Left lung (tissue), 4 donors: ENCODE measurements at regions not wholly inside any gene's neighbourhood (a gene's known extent, or its start where the extent isn't known, plus 50 kb on each side); places are given as distances from the start of the nearest gene placed in this dataset.

Experiments
- ATAC-seq: fragments of 200-7000 bp; cut with Tn5 transposase; one replicate; pipeline ENCODE4 v1.9.1; 2020; ENCODE audit warnings: moderate library complexity
- DNase-seq, 4 donors: peaks; one replicate each; pipeline ENCODE4 v3.0.0-alpha.2; 2013 to 2020
- H3K27ac ChIP-seq, 2 donors: fragments of 200-600 bp; sonication (generic) in 1 of 2; one replicate each; pipeline versions ENCODE4 v1.5.0 to v1.8.0; 2020 to 2021
- H3K27me3 ChIP-seq, 2 donors: fragments of 200-600 bp; sonication (generic) in 1 of 2; one replicate each; pipeline versions ENCODE4 v1.5.0 to v1.8.0; 2020 to 2021
- H3K36me3 ChIP-seq, 2 donors: fragments of 200-600 bp; sonication (generic) in 1 of 2; one replicate each; pipeline versions ENCODE4 v1.5.0 to v1.8.0; 2020 to 2021
- H3K4me1 ChIP-seq, 2 donors: fragments of 200-600 bp; one replicate each; pipeline ENCODE4 v1.8.0; 2021
- H3K4me3 ChIP-seq, 2 donors: fragments of 200-600 bp; sonication (generic) in 1 of 2; one replicate each; pipeline versions ENCODE4 v1.5.0 to v1.8.0; 2020 to 2021; ENCODE audit warnings: mild to moderate bottlenecking in 1 of 2
- H3K9me3 ChIP-seq, 2 donors: fragments of 200-600 bp; sonication (generic) in 1 of 2; one replicate each; pipeline versions ENCODE4 v1.5.0 to v1.8.0; 2020 to 2021
- intact Hi-C, 2 donors: fragments of 100-400 bp; cut with DNase I; formaldehyde crosslinking; loops; one replicate each; pipeline versions ENCODE4 v1.11.2 to v1.14.2; 2022
- TF ChIP-seq, protein P1 (sequence below), 2 donors: fragments of 200-600 bp; sonication (generic) in 1 of 2; IDR thresholded peaks; one replicate each; pipeline versions ENCODE4 v1.5.0 to v1.8.0; 2021; ENCODE audit warnings: antibody characterized with exemption in 2 of 2
- donor health status: DM: no; HTN: yes; CAD: no.
- donor health status: DM: no; HTN: no; CAD: no.

DNA sequence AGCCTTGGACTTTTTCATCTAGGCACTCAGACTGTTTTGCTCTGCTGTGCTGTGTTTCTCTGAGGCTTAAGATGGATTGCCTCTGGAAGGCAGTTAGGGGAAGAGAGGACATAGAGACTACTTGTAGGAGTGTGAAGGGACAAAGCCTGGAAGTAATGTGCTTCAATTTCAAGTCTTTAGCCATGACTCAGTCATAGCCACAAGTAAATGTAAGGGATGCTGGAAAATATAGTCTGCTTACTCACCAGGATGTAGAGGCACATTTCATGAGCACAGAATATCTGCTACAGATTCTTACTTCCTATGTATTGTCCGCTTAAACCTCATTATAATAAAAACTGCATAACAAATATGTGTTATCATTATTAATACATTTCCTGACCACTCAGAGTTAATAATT is 794.3 kb upstream of the NOVA1 start:
- Histone ChIP-seq H3K4me3 (no peak overlapping the region), H3K27ac (no peak overlapping the region), H3K9me3 (no peaks in the 10 kb centered on the region), H3K27me3 (no peaks in the 10 kb centered on the region), H3K4me1 (no peaks in the 10 kb centered on the region), H3K36me3 (no peaks in the 10 kb centered on the region)
- intact Hi-C loops = no loop called here
- DNase-seq = no peak
- TF ChIP-seq, protein P1, sequence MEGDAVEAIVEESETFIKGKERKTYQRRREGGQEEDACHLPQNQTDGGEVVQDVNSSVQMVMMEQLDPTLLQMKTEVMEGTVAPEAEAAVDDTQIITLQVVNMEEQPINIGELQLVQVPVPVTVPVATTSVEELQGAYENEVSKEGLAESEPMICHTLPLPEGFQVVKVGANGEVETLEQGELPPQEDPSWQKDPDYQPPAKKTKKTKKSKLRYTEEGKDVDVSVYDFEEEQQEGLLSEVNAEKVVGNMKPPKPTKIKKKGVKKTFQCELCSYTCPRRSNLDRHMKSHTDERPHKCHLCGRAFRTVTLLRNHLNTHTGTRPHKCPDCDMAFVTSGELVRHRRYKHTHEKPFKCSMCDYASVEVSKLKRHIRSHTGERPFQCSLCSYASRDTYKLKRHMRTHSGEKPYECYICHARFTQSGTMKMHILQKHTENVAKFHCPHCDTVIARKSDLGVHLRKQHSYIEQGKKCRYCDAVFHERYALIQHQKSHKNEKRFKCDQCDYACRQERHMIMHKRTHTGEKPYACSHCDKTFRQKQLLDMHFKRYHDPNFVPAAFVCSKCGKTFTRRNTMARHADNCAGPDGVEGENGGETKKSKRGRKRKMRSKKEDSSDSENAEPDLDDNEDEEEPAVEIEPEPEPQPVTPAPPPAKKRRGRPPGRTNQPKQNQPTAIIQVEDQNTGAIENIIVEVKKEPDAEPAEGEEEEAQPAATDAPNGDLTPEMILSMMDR (IDR thresholded peaks at IDR 0.05) = no peak
- no peak for ATAC-seq

DNA sequence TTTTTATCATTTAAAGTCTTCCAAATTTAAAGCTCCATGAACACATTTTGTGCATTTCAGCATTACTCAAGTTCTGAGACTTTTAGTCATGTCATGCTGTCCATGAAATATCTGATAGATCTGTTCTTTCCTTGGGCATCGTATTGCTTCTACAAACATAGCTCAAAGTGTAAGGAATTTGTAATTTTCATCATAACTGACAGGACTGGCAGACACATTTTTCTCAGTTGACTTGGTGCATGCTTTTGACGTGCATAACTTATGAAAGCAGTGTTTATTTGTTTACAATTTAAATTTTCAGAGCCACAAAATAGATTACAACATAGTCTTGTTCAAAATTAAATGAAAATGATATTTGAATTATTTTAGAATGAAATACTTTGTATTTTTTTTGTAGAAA is 812.1 kb upstream of the NOVA1 start:
- H3K27ac ChIP-seq = no peak overlapping the region
- ATAC-seq (no peak), DNase-seq (no peak)
- no peak overlapping the region for H3K4me3 ChIP-seq
- intact Hi-C loops = no loop called here
- no peaks in the 10 kb centered on the region for H3K4me1 ChIP-seq
- H3K9me3 ChIP-seq = no peaks in the 10 kb centered on the region
- TF ChIP-seq, protein P1 (IDR thresholded peaks at IDR 0.05) = no peak
- no peaks in the 10 kb centered on the region for H3K27me3 ChIP-seq
- H3K36me3 ChIP-seq = no peaks in the 10 kb centered on the region

DNA sequence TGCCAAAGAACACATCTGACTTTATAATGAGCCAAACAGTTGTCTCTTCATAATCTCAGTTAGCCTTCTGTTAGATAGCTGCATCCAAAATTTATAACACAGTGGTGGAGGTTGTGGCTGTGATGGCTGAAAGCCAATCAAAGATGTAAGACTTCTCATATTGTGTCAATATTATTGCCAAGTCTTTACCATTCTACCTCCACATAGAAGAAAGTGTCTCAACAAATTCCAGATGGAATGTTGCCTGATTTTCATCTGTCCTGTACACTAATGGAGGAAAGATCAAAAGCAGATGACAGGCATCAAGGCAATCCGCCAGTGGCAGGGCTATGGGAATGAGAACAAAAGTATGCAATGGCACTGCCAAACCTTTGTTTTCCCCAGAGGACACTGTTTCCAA is 813.1 kb upstream of the NOVA1 start:
- ATAC-seq = no peak
- Histone ChIP-seq H3K4me1 (no peaks in the 10 kb centered on the region), H3K4me3 (no peak overlapping the region), H3K36me3 (no peaks in the 10 kb centered on the region), H3K27me3 (no peaks in the 10 kb centered on the region), H3K27ac (no peak overlapping the region), H3K9me3 (no peaks in the 10 kb centered on the region)
- DNase-seq = no peak
- TF ChIP-seq, protein P1 (IDR thresholded peaks at IDR 0.05) = no peak
- intact Hi-C loops = no loop called here

DNA sequence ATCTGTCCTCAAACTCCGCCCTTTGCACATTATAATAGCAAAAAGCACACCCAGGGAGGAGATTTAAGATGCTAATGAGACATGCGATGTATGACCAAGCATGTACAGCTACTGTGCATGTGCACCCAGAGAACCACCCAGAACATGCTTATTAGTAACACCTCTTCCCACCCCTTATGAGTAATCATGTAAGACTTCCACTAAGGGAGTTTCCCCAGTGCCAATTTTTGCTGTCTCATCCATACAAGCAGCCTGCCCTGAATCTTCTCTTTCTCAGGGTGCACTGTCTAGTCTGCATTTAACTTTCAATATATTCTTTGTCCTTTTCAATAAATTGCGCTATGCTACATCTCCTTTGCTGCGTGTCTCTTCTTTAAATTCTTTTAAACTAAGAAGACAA is 830.0 kb upstream of the NOVA1 start:
- TF ChIP-seq, protein P1 (IDR thresholded peaks at IDR 0.05) = no peak
- DNase-seq (no peak), ATAC-seq (no peak)
- Histone ChIP-seq H3K27ac (no peak overlapping the region), H3K9me3 (no peaks in the 10 kb centered on the region), H3K36me3 (no peaks in the 10 kb centered on the region), H3K4me3 (no peak overlapping the region), H3K4me1 (no peaks in the 10 kb centered on the region), H3K27me3 (no peaks in the 10 kb centered on the region)
- intact Hi-C loops = no loop called here

DNA sequence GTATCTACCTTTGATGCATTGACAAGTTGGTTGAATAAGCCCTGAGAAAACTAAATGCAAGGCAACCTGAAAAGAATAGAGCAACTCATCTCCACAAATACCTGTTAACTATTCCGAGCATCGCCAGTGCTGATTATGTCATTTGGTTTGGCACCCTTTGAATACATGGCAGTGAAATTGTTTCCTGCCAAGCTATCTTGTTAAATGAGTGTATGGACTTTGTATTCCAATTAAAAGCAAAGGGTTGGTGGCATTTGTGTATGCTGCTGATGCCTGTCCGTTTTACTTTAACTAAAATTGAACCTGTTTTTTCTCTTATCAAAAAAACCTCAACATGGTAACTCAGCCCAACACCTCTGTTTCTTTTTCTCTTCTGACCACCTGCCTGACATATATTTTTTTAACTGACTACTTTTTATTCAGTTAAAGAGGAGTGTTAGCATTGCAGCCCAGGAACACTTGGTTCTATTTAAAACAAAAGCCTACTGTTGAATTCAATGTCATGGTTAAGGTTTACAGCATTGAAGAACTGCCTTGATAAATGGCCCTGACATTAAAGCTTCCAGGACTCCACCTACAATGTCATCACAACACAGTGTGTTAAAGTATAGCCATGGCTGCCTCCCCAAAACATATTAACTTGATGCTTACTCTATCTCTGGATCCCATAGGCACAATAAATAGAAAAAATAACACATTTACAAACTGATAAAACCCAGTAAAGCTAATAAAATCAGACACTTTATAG is 838.3 kb upstream of the NOVA1 start:
- H3K27me3 ChIP-seq = no peaks in the 10 kb centered on the region
- H3K4me3 ChIP-seq = no peak overlapping the region
- ATAC-seq = no peak
- no peaks in the 10 kb centered on the region for H3K9me3 ChIP-seq
- intact Hi-C loops = no loop called here
- no peaks in the 10 kb centered on the region for H3K36me3 ChIP-seq
- DNase-seq = no peak
- no peaks in the 10 kb centered on the region for H3K4me1 ChIP-seq
- TF ChIP-seq, protein P1 (IDR thresholded peaks at IDR 0.05) = no peak
- H3K27ac ChIP-seq = no peak overlapping the region
